ENCODE measurements at regions not wholly inside any gene's neighbourhood (a gene's known extent, or its start where the extent isn't known, plus 50 kb on each side); places are given as distances from the start of the nearest gene placed in this dataset.

- TF ChIP-seq, protein P1, sequence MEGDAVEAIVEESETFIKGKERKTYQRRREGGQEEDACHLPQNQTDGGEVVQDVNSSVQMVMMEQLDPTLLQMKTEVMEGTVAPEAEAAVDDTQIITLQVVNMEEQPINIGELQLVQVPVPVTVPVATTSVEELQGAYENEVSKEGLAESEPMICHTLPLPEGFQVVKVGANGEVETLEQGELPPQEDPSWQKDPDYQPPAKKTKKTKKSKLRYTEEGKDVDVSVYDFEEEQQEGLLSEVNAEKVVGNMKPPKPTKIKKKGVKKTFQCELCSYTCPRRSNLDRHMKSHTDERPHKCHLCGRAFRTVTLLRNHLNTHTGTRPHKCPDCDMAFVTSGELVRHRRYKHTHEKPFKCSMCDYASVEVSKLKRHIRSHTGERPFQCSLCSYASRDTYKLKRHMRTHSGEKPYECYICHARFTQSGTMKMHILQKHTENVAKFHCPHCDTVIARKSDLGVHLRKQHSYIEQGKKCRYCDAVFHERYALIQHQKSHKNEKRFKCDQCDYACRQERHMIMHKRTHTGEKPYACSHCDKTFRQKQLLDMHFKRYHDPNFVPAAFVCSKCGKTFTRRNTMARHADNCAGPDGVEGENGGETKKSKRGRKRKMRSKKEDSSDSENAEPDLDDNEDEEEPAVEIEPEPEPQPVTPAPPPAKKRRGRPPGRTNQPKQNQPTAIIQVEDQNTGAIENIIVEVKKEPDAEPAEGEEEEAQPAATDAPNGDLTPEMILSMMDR (IDR thresholded peaks at IDR 0.05): no peak
- TF ChIP-seq POLR2A (IDR thresholded peaks at IDR 0.05): no peak
- no peak for TF ChIP-seq EP300 (IDR thresholded peaks at IDR 0.05)
These were observed 873.4 kb upstream of the ADGRL3 start for GRCh38 chr4:60326735-60327134.
